HG03460 (cell line): ENCODE measurements at regions not wholly inside any gene's neighbourhood (a gene's known extent, or its start where the extent isn't known, plus 50 kb on each side); places are given as distances from the start of the nearest gene placed in this dataset.

ENCODE experiments used
- ATAC-seq: cut with Tn5 transposase; IDR thresholded peaks from one replicate; pipeline ENCODE4 v1.9.1; 2021; ENCODE audit not compliant: unreplicated experiment

DNA sequence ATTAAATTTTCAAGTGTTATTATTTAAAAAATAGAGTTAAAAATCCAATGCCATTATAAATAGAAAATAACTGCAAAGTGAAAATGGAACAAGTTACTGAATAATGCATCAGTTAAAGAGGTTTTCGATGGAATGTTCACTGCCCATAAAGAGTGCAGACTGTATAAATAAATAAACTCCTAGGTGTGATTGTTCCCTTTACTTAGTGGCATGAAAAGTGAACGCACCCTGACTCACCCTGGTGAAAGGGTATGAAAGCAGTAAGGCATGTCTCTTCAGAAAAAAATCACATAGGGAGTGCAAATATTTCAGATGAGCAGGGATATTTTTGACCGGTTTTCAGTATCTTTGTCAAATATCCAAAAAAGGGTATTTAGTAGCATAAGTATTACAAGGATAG is 387.8 kb downstream of the DCAF12L2 start:
- no peak for ATAC-seq

DNA sequence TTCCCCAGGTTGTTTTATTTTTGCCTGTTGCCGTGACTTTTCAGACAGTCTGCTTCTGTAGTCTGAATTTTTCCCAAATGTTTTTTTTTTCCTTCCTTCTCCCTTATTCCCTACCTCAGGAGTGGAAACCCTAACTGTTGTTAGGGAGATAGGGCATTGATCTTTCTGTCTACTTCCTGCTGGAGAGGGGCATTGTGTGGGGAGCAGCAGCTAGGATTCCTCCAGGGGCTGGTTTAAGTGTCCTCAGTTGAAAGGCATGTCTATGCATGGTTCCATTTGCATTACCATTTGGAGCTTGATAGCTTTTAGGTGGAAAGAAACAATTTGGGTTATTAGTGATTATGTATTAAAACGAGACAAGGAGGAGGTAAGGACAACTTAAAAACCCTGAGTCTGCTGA is 383.9 kb downstream of the DCAF12L2 start:
- ATAC-seq: no peak

DNA sequence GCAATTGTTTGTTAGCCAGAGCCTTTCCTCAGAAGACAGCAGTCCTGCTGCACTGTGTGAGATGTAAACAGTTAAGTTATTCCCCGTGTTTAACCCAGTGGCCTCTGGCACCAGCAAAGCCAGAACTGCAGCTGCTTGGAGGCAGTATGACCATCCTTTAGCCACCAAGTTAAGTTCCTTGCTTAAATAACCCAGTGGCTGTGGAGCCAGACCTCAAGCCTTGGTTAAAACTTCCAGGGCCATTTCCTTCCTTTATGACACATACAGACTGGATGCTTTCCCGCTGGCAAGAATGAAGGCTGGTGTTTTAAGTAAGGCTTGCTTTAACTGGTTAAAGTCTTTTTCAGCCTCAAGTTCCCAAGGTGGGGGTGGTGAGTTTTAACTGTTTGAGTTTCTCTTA is 379.8 kb downstream of the DCAF12L2 start:
- no peak for ATAC-seq

DNA sequence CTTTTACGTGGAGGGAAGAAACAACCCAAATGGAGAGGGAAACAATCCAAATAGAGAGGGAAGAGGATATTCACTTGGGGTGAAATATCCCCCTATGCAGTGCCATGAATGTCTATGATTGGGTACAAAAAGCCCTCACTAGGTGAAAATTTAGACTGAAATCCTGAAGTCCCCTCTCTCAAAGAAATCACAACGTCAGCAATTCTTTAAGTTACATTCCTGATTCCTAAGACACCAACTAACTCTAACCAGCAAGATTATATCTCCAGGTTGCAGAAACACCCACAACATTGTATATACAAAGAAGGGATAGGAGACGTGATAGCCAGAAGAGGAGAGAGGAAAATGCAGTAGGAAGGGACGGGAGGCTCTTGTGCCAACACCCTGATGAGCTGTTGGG is 374.3 kb downstream of the DCAF12L2 start:
- no peak for ATAC-seq

DNA sequence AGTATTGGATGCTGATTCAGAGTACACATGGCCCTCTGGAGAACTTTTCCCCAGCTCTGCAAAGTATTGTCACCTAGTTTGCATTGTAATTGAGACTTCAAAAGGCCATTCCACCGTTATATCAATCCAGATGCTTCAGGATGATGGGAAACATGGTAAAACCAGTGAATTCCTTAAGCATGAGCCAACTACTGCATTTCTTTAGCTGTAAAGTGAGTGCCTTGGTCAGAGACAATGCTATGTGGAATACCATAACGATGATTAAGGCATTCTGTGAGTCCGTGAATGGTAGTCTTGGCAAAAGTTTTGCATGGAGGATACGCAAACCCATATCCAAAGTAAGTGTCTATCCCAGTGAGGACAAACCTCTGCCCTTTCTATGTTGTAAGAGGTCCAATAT is 355.2 kb downstream of the DCAF12L2 start:
- no peak for ATAC-seq

DNA sequence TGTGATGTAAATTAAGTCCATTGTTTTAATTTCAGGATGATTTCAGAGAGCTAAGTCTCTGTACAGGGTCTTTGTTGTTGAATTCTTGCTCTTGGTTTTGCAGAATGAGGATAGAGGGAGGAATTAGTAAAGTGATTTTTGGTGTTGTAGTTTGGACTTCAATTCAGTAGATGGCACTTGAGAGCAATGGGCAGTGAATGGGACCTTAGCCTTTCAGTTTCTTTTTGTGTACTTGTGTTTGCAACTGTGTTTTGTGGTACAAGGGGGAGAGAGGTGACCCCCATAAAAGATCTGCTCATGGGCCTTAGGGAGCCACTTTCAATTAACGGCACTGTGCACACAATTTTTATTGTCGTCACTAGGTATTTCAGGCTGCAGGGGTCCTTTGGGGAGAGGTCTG is 340.0 kb downstream of the DCAF12L2 start:
- ATAC-seq: no peak

DNA sequence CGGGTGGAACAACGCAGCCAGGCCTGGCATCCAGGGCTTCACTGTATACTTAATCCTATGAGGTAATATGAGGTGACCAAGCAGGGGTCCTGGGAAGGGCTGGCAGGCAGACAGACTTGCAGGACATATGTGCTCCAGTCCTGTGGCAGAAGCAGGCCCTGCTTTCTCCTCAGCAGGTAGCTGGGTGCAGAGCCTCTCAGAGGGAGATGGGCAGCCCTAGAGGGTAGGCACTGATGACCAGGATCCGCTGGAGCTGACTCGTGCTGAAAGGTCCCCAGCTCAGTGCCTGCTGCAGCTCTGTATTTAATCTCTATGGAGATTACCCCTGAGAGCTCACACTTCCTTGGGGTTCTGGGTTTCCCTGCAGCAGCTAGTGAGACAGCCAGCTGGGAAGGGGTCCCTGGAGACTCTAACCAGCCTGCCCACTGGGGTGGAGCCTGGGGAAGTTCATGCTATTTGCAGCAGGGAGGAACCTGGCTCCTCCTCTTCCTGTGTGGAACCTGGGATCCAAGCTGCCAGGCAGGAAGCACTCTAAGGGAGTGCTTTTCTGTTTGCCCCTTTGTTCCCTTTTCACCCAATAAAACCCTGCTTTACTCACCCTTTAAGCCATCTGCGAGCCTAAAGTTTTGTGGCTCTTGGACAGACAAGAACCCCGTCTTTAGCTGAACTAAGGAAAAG is 339.2 kb downstream of the DCAF12L2 start:
- no peak for ATAC-seq

DNA sequence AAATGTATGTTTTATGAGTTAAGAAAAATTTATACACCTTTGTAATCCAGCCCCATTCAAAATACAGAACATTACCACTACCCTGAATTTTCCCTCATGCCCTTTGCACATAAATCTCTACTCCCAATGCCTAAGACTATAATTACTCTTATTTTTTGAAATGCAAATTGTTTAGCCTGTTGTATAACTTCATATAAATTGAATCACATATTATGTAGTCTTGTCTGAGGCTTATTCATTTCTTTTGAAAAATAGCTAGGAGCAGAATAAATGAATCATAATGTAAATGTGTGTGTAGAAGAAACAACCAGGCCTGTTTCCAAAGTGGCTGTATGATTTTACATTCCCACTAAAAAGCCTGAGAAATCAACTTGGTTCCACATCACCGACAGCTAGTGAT is 319.8 kb downstream of the DCAF12L2 start:
- ATAC-seq: no peak

DNA sequence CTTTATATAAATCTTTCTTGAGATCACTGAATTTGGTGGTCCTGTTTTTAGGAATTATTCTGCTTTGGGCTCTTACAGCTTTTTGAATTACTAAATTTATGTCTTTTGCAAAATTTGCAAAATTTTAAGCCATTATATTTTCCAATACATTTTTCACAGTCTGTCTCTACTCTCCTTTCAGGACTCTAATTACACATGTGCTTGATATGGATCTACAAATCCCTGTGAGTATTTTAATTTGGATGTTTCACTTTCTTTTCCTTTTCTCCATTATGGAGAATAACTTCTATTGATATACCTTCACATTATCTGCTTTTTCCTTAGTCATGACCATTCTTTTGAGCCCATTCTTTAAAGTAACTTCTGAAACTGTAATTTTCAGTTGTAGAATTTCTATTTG is 315.4 kb downstream of the DCAF12L2 start:
- no peak for ATAC-seq

DNA sequence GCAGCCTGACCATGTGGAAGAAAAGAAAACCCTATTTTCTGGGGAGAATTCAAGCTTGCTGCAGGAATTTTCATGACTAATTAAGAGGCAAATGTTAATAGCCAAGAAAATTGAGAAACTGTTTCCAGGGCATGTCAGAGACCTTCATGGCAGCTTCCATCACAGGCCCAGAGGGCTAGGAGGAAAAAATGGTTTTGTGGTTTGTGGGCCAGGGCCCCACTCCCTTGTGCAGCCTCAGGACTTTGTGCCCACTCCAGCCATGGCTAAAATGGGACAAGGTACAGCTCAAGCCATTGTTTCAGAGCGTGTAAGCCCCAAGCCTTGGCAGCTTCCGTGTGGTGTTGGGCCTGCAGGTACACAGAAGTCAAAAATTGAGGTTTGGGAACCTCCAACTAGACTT is 282.9 kb downstream of the DCAF12L2 start:
- ATAC-seq: no peak

DNA sequence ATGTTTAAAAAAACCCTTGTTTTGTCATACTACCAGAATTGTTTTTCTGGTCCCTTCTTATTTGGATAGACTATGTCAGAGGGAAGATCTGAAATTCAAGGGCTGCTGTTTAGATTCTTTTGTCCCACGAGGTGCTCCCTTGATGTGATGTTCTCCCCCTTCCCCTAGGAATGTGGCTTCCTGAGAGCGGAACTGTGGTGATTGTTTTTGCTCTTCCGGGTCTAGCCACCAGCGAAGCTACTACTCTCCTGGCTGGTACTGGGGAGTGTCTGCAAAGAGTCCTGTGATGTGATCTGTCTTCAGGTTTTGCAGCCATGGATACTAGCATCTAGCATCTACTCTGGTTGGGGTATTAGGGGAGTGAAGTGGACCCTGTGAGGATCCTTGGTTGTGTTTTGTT is 271.1 kb downstream of the DCAF12L2 start:
- no peak for ATAC-seq

DNA sequence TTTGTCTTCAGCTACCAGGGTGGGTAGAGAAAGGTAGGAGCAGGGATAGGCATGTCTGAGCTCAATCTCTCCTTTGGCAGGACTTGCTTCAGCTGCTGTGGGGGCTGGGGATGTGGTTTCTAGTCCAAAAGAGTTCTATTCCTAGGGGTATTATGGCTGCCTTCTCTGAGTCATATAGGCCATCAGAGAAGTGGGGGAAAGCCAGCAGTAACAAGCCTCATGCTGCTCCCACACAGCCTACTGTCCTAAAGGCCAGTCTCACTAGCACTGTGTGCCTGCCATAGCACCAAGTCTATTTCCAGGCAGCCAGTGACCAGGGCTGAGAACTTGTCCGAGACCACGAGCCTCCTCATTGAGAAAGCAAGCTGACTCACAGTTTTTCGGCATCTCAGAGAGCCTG is 270.6 kb downstream of the DCAF12L2 start:
- ATAC-seq: no peak

DNA sequence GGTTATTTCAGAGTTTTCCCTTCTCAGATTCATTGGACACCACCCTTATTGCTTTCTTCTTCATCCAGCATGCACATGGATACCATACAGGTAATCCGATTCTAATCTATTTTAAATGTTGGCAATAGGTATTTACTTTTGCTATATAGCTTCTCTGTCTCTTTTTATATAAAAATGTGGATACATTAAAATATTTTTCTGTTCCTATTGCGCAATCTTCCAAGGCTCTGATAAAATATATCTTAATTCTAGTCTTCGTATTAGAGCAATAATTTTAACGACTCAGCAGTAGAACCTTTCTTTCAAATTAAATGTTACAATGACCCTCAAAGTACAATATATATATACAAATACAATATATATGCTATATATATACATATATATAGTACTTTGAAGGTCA is 239.8 kb downstream of the DCAF12L2 start:
- ATAC-seq: no peak

DNA sequence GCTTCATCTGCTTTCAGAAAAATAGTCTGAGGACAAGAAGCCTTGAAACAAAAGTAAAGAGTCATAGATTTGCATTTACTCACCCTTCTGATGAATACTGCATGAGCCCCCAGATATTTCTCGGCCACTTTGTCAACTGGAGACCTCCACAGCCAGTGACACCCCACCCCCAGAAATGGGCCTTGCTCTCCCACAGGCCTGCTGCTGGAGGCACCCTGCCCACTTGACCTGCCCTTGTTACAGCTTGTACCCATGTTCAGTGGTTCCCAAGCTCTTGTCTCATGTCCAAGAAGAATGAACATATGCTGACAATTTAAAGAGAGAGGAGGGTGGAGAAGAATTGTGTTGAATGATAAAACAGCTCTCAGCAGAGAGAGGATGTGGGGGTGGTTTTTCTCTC is 225.1 kb downstream of the DCAF12L2 start:
- ATAC-seq: no peak

DNA sequence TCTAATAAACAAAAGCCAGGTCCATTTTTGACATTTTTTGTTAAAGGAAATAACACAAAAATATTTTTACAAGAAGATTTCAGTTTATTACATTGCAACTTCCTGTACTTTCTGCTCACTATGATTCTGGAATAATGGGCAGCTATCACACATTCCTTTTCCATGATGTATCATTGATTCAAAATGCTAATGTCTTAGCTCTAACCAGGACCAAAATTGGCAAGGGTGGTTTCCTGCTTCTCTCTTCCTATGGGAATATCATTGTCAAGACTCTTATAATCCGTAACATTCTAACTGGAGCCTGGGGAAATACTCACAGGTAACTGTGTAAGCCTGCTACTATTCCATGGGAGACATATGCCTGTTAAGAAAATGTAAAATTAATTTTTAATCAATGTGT is 218.6 kb downstream of the DCAF12L2 start:
- ATAC-seq: no peak

DNA sequence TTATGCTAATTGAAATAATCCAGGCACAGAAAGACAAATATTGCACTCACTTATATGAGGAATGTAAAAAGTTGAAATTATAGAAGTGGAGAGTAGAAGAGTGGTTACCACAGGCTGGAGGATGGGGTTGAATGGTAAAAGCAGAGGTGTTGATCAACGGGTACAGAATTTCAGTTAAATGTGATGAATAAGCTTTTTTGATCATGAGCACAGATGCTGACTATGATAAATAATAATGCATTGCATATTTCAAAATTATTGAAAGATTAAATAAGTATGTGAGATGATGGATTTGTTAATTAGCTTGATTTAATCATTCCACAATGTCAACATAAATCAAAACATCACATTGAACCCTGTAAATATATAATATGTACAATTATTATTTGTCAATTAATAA is 213.1 kb downstream of the DCAF12L2 start:
- no peak for ATAC-seq

DNA sequence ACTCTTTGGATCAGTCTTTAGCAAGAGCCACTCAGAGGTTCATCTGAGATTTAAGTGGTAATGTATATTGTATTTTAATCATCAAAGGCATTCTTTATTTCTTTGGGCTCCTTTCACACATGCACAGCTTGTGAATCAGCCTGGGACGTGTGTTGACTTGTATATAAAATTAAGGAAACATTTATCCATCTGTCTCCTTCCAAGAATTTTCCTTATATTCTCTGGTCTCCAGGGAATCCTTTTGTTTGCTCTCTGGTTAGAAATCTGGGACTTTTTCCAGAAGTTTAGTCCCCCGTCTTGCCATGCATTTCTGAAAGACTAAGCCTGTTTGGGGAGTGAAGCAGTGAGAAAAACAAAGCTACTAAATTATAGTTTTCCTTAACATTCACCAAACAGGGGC is 212.3 kb downstream of the DCAF12L2 start:
- no peak for ATAC-seq

DNA sequence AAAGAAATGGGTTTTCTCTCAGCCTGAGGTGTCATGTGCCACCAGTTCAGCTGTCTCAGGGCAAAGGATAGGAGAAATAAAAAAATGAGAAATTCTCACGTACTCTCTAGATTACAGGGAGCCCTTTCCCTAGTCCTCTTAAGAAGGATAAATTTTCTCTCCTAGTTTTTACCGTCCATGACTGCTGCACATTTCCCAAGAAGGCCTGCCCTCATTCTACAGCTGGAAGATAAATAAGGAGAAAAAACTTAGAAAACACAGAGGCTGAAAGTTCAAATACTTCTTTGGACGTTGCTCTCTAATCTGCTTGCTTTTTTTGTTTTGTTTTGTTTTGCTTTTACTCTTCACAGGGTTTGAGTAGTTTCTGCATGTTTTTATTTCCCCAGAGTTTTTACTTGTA is 211.9 kb downstream of the DCAF12L2 start:
- ATAC-seq: no peak

DNA sequence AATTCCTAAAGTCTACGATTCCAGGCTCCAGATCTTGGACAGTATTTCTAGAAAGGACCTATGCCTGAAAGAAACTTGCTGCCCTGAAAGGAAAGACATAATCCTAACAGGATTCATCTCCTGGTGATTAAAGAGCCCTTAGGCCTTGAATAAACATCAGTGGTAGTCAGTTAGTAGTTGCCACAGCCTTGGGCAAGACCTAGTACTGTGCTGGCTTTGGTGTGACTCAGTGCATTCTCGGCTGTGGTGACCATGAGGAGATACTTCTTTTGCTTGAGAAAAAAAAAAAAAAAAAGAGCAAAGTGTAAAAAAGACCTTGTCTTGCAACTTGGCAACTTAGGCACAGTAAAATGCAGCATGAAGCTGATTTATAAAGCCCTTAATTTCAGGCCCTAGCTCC is 188.2 kb downstream of the DCAF12L2 start:
- no peak for ATAC-seq

DNA sequence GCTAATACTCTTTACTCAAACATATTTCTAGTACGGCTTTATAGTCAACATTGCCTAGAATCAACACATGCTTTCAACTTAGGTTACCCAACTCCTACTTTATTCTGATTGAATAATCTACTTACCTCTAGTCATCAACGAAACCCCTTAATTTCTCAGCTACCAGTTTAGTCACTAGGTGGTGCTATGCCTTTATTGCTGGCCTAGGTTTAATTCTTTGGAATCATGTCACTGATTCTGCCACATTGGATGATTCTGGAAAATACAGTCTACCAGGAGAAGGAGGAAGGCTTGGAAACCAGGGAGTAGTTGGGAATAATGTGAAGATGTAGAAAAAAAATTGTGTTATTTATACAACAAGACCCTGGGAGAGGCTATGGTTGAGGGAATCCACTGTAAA is 167.7 kb downstream of the DCAF12L2 start:
- ATAC-seq: no peak

DNA sequence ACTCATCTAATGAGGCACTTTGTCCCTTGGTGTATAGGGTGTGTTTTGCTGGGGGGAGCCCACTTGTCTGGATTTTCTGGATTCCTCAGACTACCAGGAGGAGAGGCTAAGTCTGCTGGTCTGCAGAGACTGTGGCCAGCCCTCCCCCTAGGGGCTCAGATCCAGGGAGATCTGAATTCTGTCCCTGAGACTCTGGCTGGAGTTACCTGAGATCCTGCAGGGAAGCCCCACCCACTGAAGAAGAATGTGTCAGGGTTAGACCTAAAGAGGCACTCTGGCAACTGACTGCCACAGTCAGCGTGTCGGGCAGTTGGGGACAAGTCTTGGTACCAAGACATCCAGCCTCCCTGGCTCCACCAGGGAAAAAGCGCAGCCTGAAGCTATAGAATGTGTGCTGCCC is 138.9 kb downstream of the DCAF12L2 start:
- ATAC-seq: no peak

DNA sequence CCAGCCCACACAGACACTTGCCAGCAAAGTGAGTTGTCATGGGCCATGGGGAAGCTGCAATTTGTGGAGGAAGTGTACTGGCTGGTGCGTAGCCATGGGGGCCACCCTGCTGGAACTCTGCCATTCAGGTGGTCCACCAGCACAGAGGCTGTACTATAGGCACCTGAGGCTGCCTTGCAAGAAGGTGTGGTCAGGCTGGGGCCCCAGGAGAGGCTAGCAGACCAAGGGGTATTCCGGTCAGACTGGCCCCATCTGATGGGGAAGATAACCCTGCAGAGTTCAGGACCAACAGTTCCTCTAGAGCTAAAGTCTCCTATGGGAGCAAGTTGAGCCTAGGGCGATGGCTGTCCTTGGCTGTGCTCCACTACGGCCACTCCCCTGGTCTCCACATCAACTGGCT is 136.1 kb downstream of the DCAF12L2 start:
- no peak for ATAC-seq

DNA sequence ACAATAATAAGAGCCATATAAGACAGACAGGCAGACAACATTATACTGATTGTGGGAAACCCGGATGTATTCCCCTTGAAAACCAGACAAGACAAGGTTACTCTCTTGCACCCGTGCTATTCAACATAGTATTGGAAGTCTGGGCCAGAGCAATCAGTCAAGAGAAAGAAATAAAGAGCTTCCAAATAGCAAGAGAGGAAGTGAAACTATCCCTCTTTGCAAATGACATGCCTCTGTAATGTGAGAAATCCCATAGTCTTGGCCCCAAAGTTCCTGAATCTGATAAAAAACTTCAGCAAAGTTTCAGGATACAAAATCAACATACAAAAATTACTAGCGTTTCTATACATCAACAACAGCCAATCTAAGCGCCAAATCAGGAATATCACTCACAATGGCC is 102.1 kb downstream of the DCAF12L2 start:
- ATAC-seq: no peak
